ENCODE measurements at regions not wholly inside any gene's neighbourhood (a gene's known extent, or its start where the extent isn't known, plus 50 kb on each side); places are given as distances from the start of the nearest gene placed in this dataset.

- TF ChIP-seq CTCF (IDR thresholded peaks at IDR 0.05), result no peak
- no peak for TF ChIP-seq POLR2AphosphoS5 (IDR thresholded peaks at IDR 0.05)
These were observed 253.2 kb upstream of the FOXD3 start for GRCh38 chr1:63069214-63069613.
